Left lung (tissue), 4 donors: ENCODE measurements at regions not wholly inside any gene's neighbourhood (a gene's known extent, or its start where the extent isn't known, plus 50 kb on each side); places are given as distances from the start of the nearest gene placed in this dataset.

Experiments
- ATAC-seq: fragments of 200-7000 bp; cut with Tn5 transposase; one replicate; pipeline ENCODE4 v1.9.1; 2020; ENCODE audit warnings: moderate library complexity
- DNase-seq, 4 donors: peaks; one replicate each; pipeline ENCODE4 v3.0.0-alpha.2; 2013 to 2020
- H3K27ac ChIP-seq, 2 donors: fragments of 200-600 bp; sonication (generic) in 1 of 2; one replicate each; pipeline versions ENCODE4 v1.5.0 to v1.8.0; 2020 to 2021
- H3K27me3 ChIP-seq, 2 donors: fragments of 200-600 bp; sonication (generic) in 1 of 2; one replicate each; pipeline versions ENCODE4 v1.5.0 to v1.8.0; 2020 to 2021
- H3K36me3 ChIP-seq, 2 donors: fragments of 200-600 bp; sonication (generic) in 1 of 2; one replicate each; pipeline versions ENCODE4 v1.5.0 to v1.8.0; 2020 to 2021
- H3K4me1 ChIP-seq, 2 donors: fragments of 200-600 bp; one replicate each; pipeline ENCODE4 v1.8.0; 2021
- H3K4me3 ChIP-seq, 2 donors: fragments of 200-600 bp; sonication (generic) in 1 of 2; one replicate each; pipeline versions ENCODE4 v1.5.0 to v1.8.0; 2020 to 2021; ENCODE audit warnings: mild to moderate bottlenecking in 1 of 2
- H3K9me3 ChIP-seq, 2 donors: fragments of 200-600 bp; sonication (generic) in 1 of 2; one replicate each; pipeline versions ENCODE4 v1.5.0 to v1.8.0; 2020 to 2021
- intact Hi-C, 2 donors: fragments of 100-400 bp; cut with DNase I; formaldehyde crosslinking; loops; one replicate each; pipeline versions ENCODE4 v1.11.2 to v1.14.2; 2022
- TF ChIP-seq, protein P1 (sequence below), 2 donors: fragments of 200-600 bp; sonication (generic) in 1 of 2; IDR thresholded peaks; one replicate each; pipeline versions ENCODE4 v1.5.0 to v1.8.0; 2021; ENCODE audit warnings: antibody characterized with exemption in 2 of 2
- donor health status: DM: no; HTN: yes; CAD: no.
- donor health status: DM: no; HTN: no; CAD: no.

DNA sequence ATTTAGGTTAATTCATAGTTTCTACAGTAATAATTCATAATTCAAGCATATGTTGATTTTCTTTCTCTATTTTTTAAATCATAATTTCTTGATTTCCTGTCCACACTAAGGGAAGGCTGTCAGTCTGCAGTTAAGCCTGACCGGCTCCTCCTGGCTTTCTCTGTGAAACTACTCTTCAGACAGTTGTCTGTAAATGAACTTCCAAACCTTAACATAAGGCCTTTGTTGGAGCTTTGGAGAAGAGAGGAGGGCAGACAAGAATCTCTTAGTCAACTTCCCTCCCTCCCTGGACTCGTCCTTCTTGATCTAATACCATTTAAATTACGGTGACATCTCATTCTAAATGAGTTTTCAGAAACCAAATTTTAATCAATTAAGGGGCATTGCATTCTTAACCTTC lies 404.1 kb upstream of the ST6GAL2 start:
- H3K27ac ChIP-seq, result no peak overlapping the region
- no peaks in the 10 kb centered on the region for H3K36me3 ChIP-seq
- H3K27me3 ChIP-seq, result no peaks in the 10 kb centered on the region
- intact Hi-C loops, result no loop called here
- no peak overlapping the region for H3K4me3 ChIP-seq
- TF ChIP-seq, protein P1, sequence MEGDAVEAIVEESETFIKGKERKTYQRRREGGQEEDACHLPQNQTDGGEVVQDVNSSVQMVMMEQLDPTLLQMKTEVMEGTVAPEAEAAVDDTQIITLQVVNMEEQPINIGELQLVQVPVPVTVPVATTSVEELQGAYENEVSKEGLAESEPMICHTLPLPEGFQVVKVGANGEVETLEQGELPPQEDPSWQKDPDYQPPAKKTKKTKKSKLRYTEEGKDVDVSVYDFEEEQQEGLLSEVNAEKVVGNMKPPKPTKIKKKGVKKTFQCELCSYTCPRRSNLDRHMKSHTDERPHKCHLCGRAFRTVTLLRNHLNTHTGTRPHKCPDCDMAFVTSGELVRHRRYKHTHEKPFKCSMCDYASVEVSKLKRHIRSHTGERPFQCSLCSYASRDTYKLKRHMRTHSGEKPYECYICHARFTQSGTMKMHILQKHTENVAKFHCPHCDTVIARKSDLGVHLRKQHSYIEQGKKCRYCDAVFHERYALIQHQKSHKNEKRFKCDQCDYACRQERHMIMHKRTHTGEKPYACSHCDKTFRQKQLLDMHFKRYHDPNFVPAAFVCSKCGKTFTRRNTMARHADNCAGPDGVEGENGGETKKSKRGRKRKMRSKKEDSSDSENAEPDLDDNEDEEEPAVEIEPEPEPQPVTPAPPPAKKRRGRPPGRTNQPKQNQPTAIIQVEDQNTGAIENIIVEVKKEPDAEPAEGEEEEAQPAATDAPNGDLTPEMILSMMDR (IDR thresholded peaks at IDR 0.05), result no peak
- ATAC-seq (no peak), DNase-seq (no peak)
- no peaks in the 10 kb centered on the region for H3K4me1 ChIP-seq
- H3K9me3 ChIP-seq, result peaks cover 0 to 7% of the 10 kb centered on the region in 2 donors

DNA sequence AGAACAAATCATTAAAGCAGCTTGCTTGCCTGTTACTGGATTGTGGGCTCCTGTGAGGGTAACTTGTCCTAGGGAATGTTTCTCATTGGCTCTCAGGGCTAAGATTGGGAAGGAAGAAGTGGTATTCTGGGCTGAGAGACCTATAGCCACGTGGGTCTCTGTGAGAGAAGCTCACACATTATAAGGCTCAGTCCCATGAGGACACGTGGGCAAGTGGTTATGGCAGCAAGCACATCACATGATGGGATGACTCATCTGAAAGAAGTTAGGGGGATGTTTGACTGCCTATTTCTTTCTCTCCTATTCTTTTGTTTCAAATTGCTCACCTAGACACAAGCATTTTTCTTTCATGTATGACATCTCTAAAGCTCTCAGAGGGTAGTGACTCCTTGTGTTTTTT lies 418.0 kb upstream of the ST6GAL2 start:
- Histone ChIP-seq H3K27me3 (no peaks in the 10 kb centered on the region), H3K9me3 (peaks cover 0 to 8% of the 10 kb centered on the region in 2 donors), H3K4me3 (no peak overlapping the region), H3K36me3 (no peaks in the 10 kb centered on the region), H3K27ac (no peak overlapping the region), H3K4me1 (no peaks in the 10 kb centered on the region)
- TF ChIP-seq, protein P1 (IDR thresholded peaks at IDR 0.05), result no peak
- no peak for DNase-seq
- intact Hi-C loops, result no loop called here
- ATAC-seq, result no peak

DNA sequence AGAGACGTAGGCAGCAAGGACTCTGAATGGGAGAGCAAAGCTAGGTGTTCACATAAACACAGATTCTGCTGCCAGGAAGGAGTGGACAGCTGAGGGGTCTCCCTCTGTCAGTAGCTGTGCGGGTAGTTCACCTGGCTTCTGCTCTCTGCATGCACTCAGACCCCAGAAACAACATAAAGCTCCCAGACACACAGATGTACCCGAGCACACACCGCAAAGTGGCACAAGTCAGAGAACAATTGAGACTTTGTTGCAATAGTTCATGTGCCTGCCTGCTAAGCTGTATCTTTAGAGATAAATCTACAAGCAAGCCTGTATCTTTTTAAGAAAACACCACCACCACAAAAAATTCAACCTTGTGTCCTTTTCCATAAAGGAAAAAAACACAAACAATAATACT lies 420.0 kb upstream of the ST6GAL2 start:
- Histone ChIP-seq H3K27ac (no peak overlapping the region), H3K27me3 (no peaks in the 10 kb centered on the region), H3K36me3 (no peaks in the 10 kb centered on the region), H3K4me1 (no peaks in the 10 kb centered on the region), H3K9me3 (peaks cover 0 to 2% of the 10 kb centered on the region in 2 donors), H3K4me3 (no peak overlapping the region)
- ATAC-seq (no peak), DNase-seq (no peak)
- intact Hi-C loops, result no loop called here
- TF ChIP-seq, protein P1 (IDR thresholded peaks at IDR 0.05), result no peak

DNA sequence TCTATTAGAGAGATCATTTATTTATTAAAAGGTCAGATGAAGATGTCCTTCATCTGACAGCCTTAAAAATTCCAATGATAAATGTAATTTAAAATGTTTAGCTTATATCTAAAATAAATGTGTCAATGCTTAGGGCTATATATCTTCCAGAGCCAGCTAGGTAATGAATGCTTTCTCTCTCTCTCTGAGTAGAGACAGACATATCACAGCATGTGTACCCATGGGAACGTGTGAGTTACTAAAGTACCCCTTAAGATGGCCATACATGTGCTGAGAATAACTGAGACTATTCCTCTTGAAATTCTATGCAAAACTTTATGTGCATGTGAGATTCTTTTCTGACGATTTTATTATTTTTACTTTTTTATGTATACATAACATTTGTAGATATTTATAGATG lies 420.9 kb upstream of the ST6GAL2 start:
- no peak for ATAC-seq

DNA sequence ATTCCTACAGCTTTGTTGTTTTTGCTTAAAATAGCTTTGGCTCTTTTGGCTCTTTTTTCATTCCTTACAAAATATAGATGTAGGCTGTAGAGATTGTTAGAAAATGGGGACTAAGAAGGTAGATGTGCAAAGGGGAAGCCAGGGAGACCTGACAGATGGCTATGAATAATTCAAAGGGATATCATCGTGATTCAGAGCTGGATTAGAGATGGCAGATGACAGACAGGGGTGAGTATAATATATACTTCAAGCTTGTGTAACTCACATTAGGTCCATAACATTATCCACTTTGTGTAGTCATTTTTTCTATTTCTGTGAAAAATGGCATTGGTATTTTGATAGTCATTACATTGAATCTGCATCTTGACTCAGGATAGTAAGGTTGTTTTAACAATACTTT lies 422.9 kb upstream of the ST6GAL2 start:
- no peaks in the 10 kb centered on the region for H3K36me3 ChIP-seq
- H3K27me3 ChIP-seq, result no peaks in the 10 kb centered on the region
- intact Hi-C loops, result no loop called here
- no peak overlapping the region for H3K4me3 ChIP-seq
- ATAC-seq (no peak), DNase-seq (no peak)
- TF ChIP-seq, protein P1 (IDR thresholded peaks at IDR 0.05), result no peak
- peaks cover 0 to 5% of the 10 kb centered on the region in 2 donors for H3K9me3 ChIP-seq
- H3K4me1 ChIP-seq, result no peaks in the 10 kb centered on the region
- no peak overlapping the region for H3K27ac ChIP-seq

More for the DNA sequence above, 420.9 kb upstream of the ST6GAL2 start:
- Histone ChIP-seq H3K27me3 (no peaks in the 10 kb centered on the region), H3K4me1 (no peaks in the 10 kb centered on the region), H3K27ac (no peak overlapping the region), H3K4me3 (no peak overlapping the region), H3K9me3 (peaks cover 0 to 2% of the 10 kb centered on the region in 2 donors), H3K36me3 (no peaks in the 10 kb centered on the region)
- TF ChIP-seq, protein P1 (IDR thresholded peaks at IDR 0.05), result no peak
- no peak for DNase-seq
- intact Hi-C loops, result no loop called here
